ENCODE measurements at regions not wholly inside any gene's neighbourhood (a gene's known extent, or its start where the extent isn't known, plus 50 kb on each side); places are given as distances from the start of the nearest gene placed in this dataset.

- TF ChIP-seq JUN (CRISPR knock-in tag; IDR thresholded peaks at IDR 0.05) = no peak
- no peak for TF ChIP-seq CTCF (IDR thresholded peaks at IDR 0.05)
- TF ChIP-seq ZBTB43 (CRISPR knock-in tag; IDR thresholded peaks at IDR 0.05) = no peak
- no peak for TF ChIP-seq PREB (CRISPR knock-in tag; IDR thresholded peaks at IDR 0.05; ENCODE audit: borderline replicate concordance)
- no peak for TF ChIP-seq HMGXB4 (CRISPR knock-in tag; IDR thresholded peaks at IDR 0.05)
These were observed 383.2 kb upstream of the KCNMB2 start for GRCh38 chr3:178152988-178153387.
